Endothelial cell of umbilical vein (primary cell): ENCODE measurements at regions not wholly inside any gene's neighbourhood (a gene's known extent, or its start where the extent isn't known, plus 50 kb on each side); places are given as distances from the start of the nearest gene placed in this dataset.

Source experiments
- BruUV-seq: library from RNA; stranded (reverse); fragments of 400-500 nt; replicated peaks from 2 replicates; lab custom pipeline; 2021; lab: Mats Ljungman, UMichigan
- CTCF ChIA-PET: fragments of 300-600, 350-600 bp; sonication (Branson Sonifier 250); formaldehyde crosslinking; loops from one replicate; lab custom pipeline; 2021; ENCODE audit warnings: antibody characterized with exemption, inconsistent platforms; lab: Charles Lee
- POLR2A ChIA-PET: fragments of 300-600, 350-600 bp; sonication (Branson Sonifier 250); formaldehyde crosslinking; loops from one replicate; lab custom pipeline; 2021; ENCODE audit warnings: antibody characterized with exemption, inconsistent platforms; lab: Charles Lee
- DNase-seq: peaks from one replicate; pipeline ENCODE4 v3.0.0-alpha.2; 2011; ENCODE audit warnings: low read depth, low spot score
- FAIRE-seq: peaks from 2 replicates; lab custom pipeline; 2011; peaks lifted over from hg19 to GRCh38; lab: Jason Lieb, UNC
- H2AFZ ChIP-seq: 2 replicates; pipeline ENCODE4 v1.6.0; 2012; ENCODE audit warnings: low read depth, low read length, control low read depth, inconsistent platforms
- H3K27ac ChIP-seq: 2 replicates; pipeline ENCODE4 v1.5.1; 2011; ENCODE audit warnings: low read depth, mild to moderate bottlenecking, control low read depth, low read length, moderate library complexity; ENCODE audit not compliant: insufficient read depth
- H3K27me3 ChIP-seq, 2 experiments: 2 replicates each; pipeline versions ENCODE4 v1.6.0 to v1.6.1; 2011; ENCODE audit warnings: low read length in 2 of 2, mixed read lengths in 1 of 2; ENCODE audit not compliant: control insufficient read depth in 2 of 2, insufficient read depth in 2 of 2
- H3K36me3 ChIP-seq, 2 experiments: 2 replicates in 1 of 2; 3 replicates in 1 of 2; pipeline ENCODE4 v1.5.1; 2011; ENCODE audit warnings: low read length in 2 of 2, mild to moderate bottlenecking in 1 of 2, moderate library complexity in 1 of 2; ENCODE audit not compliant: control insufficient read depth in 2 of 2, insufficient read depth in 2 of 2; ENCODE audit errors: extremely low read depth in 1 of 2
- H3K4me1 ChIP-seq: 3 replicates; pipeline ENCODE4 v1.5.1; 2011; ENCODE audit warnings: mild to moderate bottlenecking, low read length; ENCODE audit not compliant: control insufficient read depth, insufficient read depth; ENCODE audit errors: extremely low read depth
- H3K4me2 ChIP-seq: 2 replicates; pipeline ENCODE4 v1.6.1; 2011; ENCODE audit warnings: low read length, control low read depth, mixed read lengths; ENCODE audit not compliant: insufficient read depth
- H3K4me3 ChIP-seq, 3 experiments: fragments of 200-600 bp in 1 of 3; sonication (generic), shearing (Covaris generic) in 1 of 3; replicated peaks in 1 of 3; 2 replicates each; pipeline ENCODE4 v1.5.1; 2011 to 2016; ENCODE audit warnings: control low read depth in 3 of 3, low read length in 3 of 3, mild to moderate bottlenecking in 2 of 3, inconsistent platforms in 1 of 3, low read depth in 1 of 3, moderate library complexity in 1 of 3; ENCODE audit not compliant: insufficient read depth in 1 of 3
- H3K79me2 ChIP-seq: 2 replicates; pipeline ENCODE4 v1.6.0; 2012; ENCODE audit warnings: low read length, inconsistent platforms; ENCODE audit not compliant: control insufficient read depth, insufficient read depth
- H3K9ac ChIP-seq: replicated peaks from 2 replicates; pipeline ENCODE3; 2011; ENCODE audit warnings: low read length, control low read depth; ENCODE audit not compliant: insufficient read depth; ENCODE audit errors: extremely low read depth
- H3K9me1 ChIP-seq: replicated peaks from 3 replicates; pipeline ENCODE4 v1.6.0; 2011; ENCODE audit warnings: mild to moderate bottlenecking, low read length; ENCODE audit not compliant: control insufficient read depth, insufficient read depth; ENCODE audit errors: extremely low read depth
- H3K9me3 ChIP-seq: replicated peaks from 2 replicates; pipeline ENCODE4 v1.5.1; 2012; ENCODE audit warnings: low read length, inconsistent platforms; ENCODE audit not compliant: control insufficient read depth, insufficient read depth
- H4K20me1 ChIP-seq: replicated peaks from 2 replicates; pipeline ENCODE3; 2011; ENCODE audit warnings: mild to moderate bottlenecking, low read length; ENCODE audit not compliant: control insufficient read depth, insufficient read depth; ENCODE audit errors: extremely low read depth
- EZH2 ChIP-seq: IDR thresholded peaks from 2 replicates; pipeline ENCODE4 v1.6.1; 2012; ENCODE audit warnings: borderline replicate concordance, low read depth, mild to moderate bottlenecking, moderate library complexity, low read length, inconsistent platforms; ENCODE audit not compliant: severe bottlenecking
- FOS ChIP-seq: IDR thresholded peaks from 2 replicates; pipeline ENCODE4 v1.6.1; 2011; ENCODE audit warnings: mild to moderate bottlenecking, low read length, moderate library complexity, borderline replicate concordance; ENCODE audit not compliant: insufficient read depth
- GATA2 ChIP-seq: IDR thresholded peaks from 2 replicates; pipeline ENCODE4 v1.7.0; 2011; ENCODE audit warnings: low read depth, mild to moderate bottlenecking, moderate library complexity, mixed read lengths, low read length; ENCODE audit not compliant: insufficient read length, insufficient read depth
- JUN ChIP-seq: IDR thresholded peaks from 2 replicates; pipeline ENCODE4 v1.6.1; 2011; ENCODE audit warnings: borderline replicate concordance, low read depth; ENCODE audit not compliant: insufficient read length, insufficient read depth
- MYC ChIP-seq: IDR thresholded peaks from one replicate; pipeline ENCODE4 v1.6.1; 2011; ENCODE audit warnings: mild to moderate bottlenecking, low read depth, low read length
- POLR2A ChIP-seq: IDR thresholded peaks from 2 replicates; pipeline ENCODE4 v1.6.1; 2012; ENCODE audit warnings: low read depth, mild to moderate bottlenecking, control low read depth, low read length
- POLR2AphosphoS5 ChIP-seq: IDR thresholded peaks from 2 replicates; pipeline ENCODE4 v1.6.1; 2012; ENCODE audit warnings: low read depth, mild to moderate bottlenecking, control low read depth, low read length, moderate library complexity; ENCODE audit not compliant: insufficient read depth
- dilution Hi-C: fragments of 300-500 bp; cut with MboI; formaldehyde crosslinking; loops from one replicate; pipeline ENCODE4 v1.15.0; 2019; ENCODE audit warnings: low sequenced_read_pairs; ENCODE audit not compliant: extremely low pct_ligation_motif_present
- intact Hi-C: fragments of 100-400 bp; cut with micrococcal nuclease; formaldehyde crosslinking; loops from one replicate; pipeline ENCODE4 v1.10.0; 2022
- TF ChIP-seq, protein P1 (sequence below), 2 donors: IDR thresholded peaks; 1 replicate in 1 of 2; 2 replicates in 1 of 2; pipeline ENCODE4 v1.5.1; 2011; ENCODE audit warnings: low read length in 2 of 2, mild to moderate bottlenecking in 2 of 2, moderate library complexity in 2 of 2, control low read depth in 1 of 2, inconsistent platforms in 1 of 2, low read depth in 1 of 2; ENCODE audit not compliant: insufficient read depth in 1 of 2; ENCODE audit errors: extremely low read depth in 1 of 2
- TF ChIP-seq, protein P2 (sequence below): IDR thresholded peaks from 2 replicates; pipeline ENCODE4 v1.6.1; 2011; ENCODE audit not compliant: insufficient read depth, insufficient read length

DNA sequence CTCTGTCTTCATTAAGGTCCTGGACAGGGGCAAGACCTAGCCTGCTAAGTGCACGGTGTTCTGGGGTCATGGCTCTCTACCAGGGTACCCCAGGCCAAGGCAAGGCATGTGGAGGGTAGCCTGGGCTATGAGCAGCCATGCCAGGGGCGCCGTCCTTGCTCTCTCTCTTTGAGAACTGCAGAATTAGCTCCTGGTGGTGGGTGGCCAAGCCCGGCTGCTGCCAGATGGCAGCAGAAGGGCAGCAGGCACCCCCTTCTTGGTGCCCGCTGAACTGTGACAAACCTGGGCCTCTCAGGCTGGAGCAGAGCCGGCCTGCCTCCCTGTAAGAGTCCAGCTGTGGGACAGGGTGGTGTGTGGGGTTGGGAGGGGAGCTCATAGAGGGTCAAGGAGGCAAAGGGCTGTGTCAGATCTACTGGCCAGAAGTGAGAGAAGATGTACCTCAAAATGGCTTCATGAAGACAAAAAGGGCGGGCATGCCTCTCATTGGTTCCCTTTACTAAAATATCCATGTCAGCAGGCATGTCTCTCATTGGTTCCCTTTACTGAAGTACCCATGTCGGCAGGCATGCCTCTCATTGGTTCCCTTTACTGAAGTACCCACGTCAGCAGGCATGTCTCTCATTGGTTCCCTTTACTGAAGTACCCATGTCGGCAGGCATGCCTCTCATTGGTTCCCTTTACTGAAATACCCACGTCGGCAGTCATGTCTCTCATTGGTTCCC lies 81.7 kb upstream of the SDK2 start:
- H3K9ac ChIP-seq = no peak overlapping the region
- TF ChIP-seq, protein P1, sequence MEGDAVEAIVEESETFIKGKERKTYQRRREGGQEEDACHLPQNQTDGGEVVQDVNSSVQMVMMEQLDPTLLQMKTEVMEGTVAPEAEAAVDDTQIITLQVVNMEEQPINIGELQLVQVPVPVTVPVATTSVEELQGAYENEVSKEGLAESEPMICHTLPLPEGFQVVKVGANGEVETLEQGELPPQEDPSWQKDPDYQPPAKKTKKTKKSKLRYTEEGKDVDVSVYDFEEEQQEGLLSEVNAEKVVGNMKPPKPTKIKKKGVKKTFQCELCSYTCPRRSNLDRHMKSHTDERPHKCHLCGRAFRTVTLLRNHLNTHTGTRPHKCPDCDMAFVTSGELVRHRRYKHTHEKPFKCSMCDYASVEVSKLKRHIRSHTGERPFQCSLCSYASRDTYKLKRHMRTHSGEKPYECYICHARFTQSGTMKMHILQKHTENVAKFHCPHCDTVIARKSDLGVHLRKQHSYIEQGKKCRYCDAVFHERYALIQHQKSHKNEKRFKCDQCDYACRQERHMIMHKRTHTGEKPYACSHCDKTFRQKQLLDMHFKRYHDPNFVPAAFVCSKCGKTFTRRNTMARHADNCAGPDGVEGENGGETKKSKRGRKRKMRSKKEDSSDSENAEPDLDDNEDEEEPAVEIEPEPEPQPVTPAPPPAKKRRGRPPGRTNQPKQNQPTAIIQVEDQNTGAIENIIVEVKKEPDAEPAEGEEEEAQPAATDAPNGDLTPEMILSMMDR (IDR thresholded peaks at IDR 0.05; ENCODE audit: extremely low read depth in 1 of 2, insufficient read depth in 1 of 2, low read depth in 1 of 2, low read length in 2 of 2) = no peak
- TF ChIP-seq POLR2AphosphoS5 (no peak), GATA2 (no peak), FOS (no peak), EZH2 (no peak), JUN (no peak), MYC (no peak), POLR2A (no peak)
- TF ChIP-seq, protein P2, sequence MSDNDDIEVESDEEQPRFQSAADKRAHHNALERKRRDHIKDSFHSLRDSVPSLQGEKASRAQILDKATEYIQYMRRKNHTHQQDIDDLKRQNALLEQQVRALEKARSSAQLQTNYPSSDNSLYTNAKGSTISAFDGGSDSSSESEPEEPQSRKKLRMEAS = no peak
- H3K4me1 ChIP-seq = no peaks in the 10 kb centered on the region
- H3K9me1 ChIP-seq = no peaks in the 10 kb centered on the region
- no peak overlapping the region for H3K4me3 ChIP-seq
- ChIA-PET CTCF (no interaction called here), POLR2A (no interaction called here)
- no TSS peak for BruUV-seq
- FAIRE-seq (no peak), DNase-seq (no peak)
- dilution Hi-C loops = no loop called here
- intact Hi-C loops = no loop called here
- H3K9me3 ChIP-seq = no peaks in the 10 kb centered on the region
- no peaks in the 10 kb centered on the region for H3K36me3 ChIP-seq
- H3K27me3 ChIP-seq = no peaks in the 10 kb centered on the region
- no peaks in the 10 kb centered on the region for H4K20me1 ChIP-seq
- no peak overlapping the region for H2AFZ ChIP-seq
- no peak overlapping the region for H3K27ac ChIP-seq
- H3K4me2 ChIP-seq = no peak overlapping the region
- no peaks in the 10 kb centered on the region for H3K79me2 ChIP-seq
